ENCODE measurements at regions not wholly inside any gene's neighbourhood (a gene's known extent, or its start where the extent isn't known, plus 50 kb on each side); places are given as distances from the start of the nearest gene placed in this dataset.
"Not testable (repeated sequence)": the region's sequence is repeated elsewhere in the genome, so short reads cannot be mapped to it uniquely, and the experiment has no call there.

DNA sequence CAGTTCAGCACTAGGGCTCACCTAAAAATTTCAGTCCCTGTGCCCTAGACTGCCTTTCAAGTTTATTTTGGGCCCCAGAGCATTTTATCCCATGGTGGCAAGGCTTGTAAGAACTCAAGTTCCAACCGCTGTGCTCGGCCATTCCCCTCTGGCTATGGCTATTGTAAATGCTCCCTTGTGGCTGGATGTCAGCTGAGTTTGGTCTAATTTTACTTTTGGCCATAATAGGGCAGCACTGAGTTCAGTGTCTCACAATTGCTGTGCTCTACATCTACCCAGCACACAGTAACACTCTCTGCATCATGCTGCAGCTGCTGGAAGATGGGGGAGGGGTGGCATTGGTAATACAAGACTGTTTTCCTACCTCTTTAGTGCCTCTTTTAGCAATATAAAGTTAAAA, 210.8 kb upstream of the IRS4 start:
- no peak overlapping the region for H3K4me3 ChIP-seq (ENCODE audit: low read length in 2 of 2)
- no peaks in the 10 kb centered on the region for H3K9me3 ChIP-seq (ENCODE audit: control insufficient read depth, low read length)
- ATAC-seq (ENCODE audit: low FRiP score) (no peak), DNase-seq (no peak)
- H3K36me3 ChIP-seq (ENCODE audit: control insufficient read depth in 1 of 2, insufficient read depth in 2 of 2, low read length in 1 of 2) = no peaks in the 10 kb centered on the region
- no peaks in the 10 kb centered on the region for H3K4me1 ChIP-seq (ENCODE audit: control insufficient read depth in 1 of 2, insufficient read depth in 2 of 2, low read length in 2 of 2)
- 58% methylated on average over 2 of the region's 2 CpGs for WGBS, 2 donors
- no peaks in the 10 kb centered on the region for H3K27me3 ChIP-seq (ENCODE audit: control insufficient read depth in 1 of 2, insufficient read depth in 2 of 2, low read length in 1 of 2)
- H3K27ac ChIP-seq (ENCODE audit: low read depth in 1 of 2, low read length in 2 of 2) = no peak overlapping the region
- intact Hi-C loops (cut with DNase I) = no loop called here

DNA sequence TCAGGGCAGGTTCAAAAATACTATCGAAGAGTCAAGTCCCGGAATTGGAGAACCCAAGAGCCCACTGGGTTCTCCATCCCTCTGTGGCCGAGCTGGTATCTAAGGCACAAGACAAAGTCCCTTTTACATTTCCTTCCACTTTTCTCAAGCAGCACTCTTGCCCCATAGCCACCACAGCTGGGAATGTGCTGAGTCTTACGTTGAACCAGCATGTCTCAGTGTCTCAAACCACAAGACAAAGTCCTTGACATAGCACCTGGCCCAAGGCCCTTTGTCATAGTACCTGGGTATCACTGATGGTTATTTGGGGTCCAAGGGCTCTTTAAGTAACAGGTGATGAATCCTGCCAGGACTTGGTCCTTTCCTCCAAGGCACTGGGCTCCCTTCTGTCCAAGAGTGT, 210.2 kb upstream of the IRS4 start:
- H3K4me1 ChIP-seq (ENCODE audit: control insufficient read depth in 1 of 2, insufficient read depth in 2 of 2, low read length in 2 of 2) = no peaks in the 10 kb centered on the region
- no peak overlapping the region for H3K4me3 ChIP-seq (ENCODE audit: low read length in 2 of 2)
- ATAC-seq (ENCODE audit: low FRiP score) (peak; percentile 26), DNase-seq (no peak)
- H3K36me3 ChIP-seq (ENCODE audit: control insufficient read depth in 1 of 2, insufficient read depth in 2 of 2, low read length in 1 of 2) = no peaks in the 10 kb centered on the region
- intact Hi-C loops (cut with DNase I) = no loop called here
- H3K9me3 ChIP-seq (ENCODE audit: control insufficient read depth, low read length) = no peaks in the 10 kb centered on the region
- 74 to 88% methylated on average over 4 of the region's 4 CpGs for WGBS, 2 donors
- H3K27me3 ChIP-seq (ENCODE audit: control insufficient read depth in 1 of 2, insufficient read depth in 2 of 2, low read length in 1 of 2) = no peaks in the 10 kb centered on the region
- H3K27ac ChIP-seq (ENCODE audit: low read depth in 1 of 2, low read length in 2 of 2) = no peak overlapping the region

DNA sequence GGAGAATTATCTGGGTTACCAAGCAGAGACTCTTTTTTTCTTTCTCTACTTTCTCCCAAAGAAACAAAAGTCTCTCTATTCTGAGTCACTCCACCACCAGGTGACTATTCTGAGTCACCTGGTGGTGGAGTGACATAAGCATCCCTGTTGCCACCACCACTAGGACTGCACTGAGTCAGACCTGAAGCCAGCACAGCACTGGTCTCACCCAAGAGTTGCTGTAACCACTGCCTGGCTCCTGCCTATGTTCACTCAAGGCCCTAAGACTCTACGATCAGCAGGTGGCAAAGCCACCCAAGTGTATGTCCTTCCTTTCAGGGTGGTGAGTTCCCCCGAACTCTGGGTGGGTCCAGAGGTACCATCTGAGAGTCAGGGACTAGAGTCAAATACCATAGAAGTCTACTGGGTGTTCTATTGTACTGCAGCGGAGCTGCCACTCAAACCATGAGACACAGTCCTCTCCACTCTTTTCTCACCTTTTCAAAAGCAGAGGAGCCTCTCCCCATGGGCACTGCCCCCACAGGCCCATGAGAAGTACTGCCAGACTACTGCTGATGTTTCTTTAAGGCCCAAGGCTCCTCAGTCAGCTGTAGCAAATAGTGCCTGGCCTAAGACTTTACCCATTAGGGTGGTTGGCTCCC, 209.6 kb upstream of the IRS4 start:
- no peak for DNase-seq
- intact Hi-C loops (cut with DNase I) = no loop called here
- no peaks in the 10 kb centered on the region for H3K36me3 ChIP-seq (ENCODE audit: control insufficient read depth in 1 of 2, insufficient read depth in 2 of 2, low read length in 1 of 2)
- WGBS, 2 donors = 68 to 82% methylated on average over 3 of the region's 3 CpGs
- H3K4me1 ChIP-seq (ENCODE audit: control insufficient read depth in 1 of 2, insufficient read depth in 2 of 2, low read length in 2 of 2) = no peaks in the 10 kb centered on the region
- no peaks in the 10 kb centered on the region for H3K9me3 ChIP-seq (ENCODE audit: control insufficient read depth, low read length)
- H3K4me3 ChIP-seq (ENCODE audit: low read length in 2 of 2) = no peak overlapping the region
- H3K27ac ChIP-seq (ENCODE audit: low read depth in 1 of 2, low read length in 2 of 2) = no peak overlapping the region
- ATAC-seq (ENCODE audit: low FRiP score) = no peak
- H3K27me3 ChIP-seq (ENCODE audit: control insufficient read depth in 1 of 2, insufficient read depth in 2 of 2, low read length in 1 of 2) = no peaks in the 10 kb centered on the region

DNA sequence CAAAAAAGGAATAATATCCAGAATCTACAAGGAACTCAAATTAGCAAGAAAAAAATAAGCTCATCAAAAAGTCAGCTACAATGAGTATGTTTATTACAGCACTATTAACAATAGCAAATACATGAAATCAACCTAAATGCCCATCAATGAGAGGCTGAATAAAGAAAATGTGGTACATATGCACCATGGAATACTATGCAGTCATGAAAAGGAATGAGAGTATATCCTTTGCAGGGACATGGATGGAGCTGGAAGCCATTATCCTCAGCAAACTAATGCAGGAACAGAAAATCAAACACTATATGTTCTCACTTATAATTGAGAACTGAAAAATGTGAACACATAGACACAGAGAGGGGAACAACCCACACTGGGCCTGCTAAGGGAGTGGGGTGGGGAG, 178.4 kb upstream of the IRS4 start:
- H3K27ac ChIP-seq (ENCODE audit: low read depth in 1 of 2, low read length in 2 of 2) = no peak overlapping the region
- H3K4me1 ChIP-seq (ENCODE audit: control insufficient read depth in 1 of 2, insufficient read depth in 2 of 2, low read length in 2 of 2) = no peaks in the 10 kb centered on the region
- no peaks in the 10 kb centered on the region for H3K27me3 ChIP-seq (ENCODE audit: control insufficient read depth in 1 of 2, insufficient read depth in 2 of 2, low read length in 1 of 2)
- no peak for ATAC-seq (ENCODE audit: low FRiP score)
- no peaks in the 10 kb centered on the region for H3K36me3 ChIP-seq (ENCODE audit: control insufficient read depth in 1 of 2, insufficient read depth in 2 of 2, low read length in 1 of 2)
- no peak for DNase-seq
- H3K9me3 ChIP-seq (ENCODE audit: control insufficient read depth, low read length) = no peaks in the 10 kb centered on the region
- intact Hi-C loops (cut with DNase I) = no loop called here
- H3K4me3 ChIP-seq (ENCODE audit: low read length in 2 of 2) = no peak overlapping the region

DNA sequence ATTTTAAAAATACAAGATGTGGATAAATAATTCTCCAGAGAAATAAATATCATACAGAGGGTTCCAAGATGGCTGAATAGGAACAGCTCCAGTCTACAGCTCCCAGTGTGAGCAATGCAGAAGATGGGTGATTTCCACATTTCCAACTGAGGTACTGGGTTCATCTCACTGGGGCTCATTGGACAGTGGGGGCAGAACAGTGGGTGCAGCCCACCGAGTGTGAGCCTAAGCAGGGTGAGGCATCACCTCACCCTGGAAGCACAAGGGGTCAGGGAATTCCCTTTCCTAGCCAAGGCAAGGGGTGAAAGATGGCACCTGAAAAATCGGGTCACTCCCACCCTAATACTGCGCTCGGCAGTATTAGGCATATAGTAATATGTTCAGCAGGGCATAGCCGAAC, 167.5 kb upstream of the IRS4 start:
- 76 to 87% methylated on average over 5 of the region's 5 CpGs for WGBS, 2 donors
- H3K36me3 ChIP-seq (ENCODE audit: control insufficient read depth in 1 of 2, insufficient read depth in 2 of 2, low read length in 1 of 2) = not testable (repeated sequence)

DNA sequence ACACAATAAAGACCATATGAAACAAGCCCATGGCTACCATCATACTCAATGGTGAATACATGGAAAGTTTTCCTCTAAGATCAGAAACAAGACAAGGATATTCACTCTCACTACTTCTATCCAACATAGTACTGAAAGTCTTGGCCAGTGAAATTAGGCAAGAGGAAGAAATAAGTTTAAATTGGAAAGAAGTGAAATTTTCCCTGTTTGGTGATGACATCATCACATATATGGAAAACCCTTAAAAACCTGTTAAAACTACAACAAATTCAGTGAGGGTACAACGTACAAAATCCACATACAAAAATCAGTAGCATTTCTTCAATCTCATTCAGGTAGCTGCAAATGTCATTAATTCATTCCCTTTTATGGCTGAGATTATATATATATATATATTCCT, 164.0 kb upstream of the IRS4 start:
- WGBS, 2 donors = 60 to 64% methylated on average over 1 of the region's 1 CpG
- DNase-seq (no peak), ATAC-seq (ENCODE audit: low FRiP score) (no peak)
- Histone ChIP-seq H3K27me3 (ENCODE audit: control insufficient read depth in 1 of 2, insufficient read depth in 2 of 2, low read length in 1 of 2) (no peaks in the 10 kb centered on the region), H3K9me3 (ENCODE audit: control insufficient read depth, low read length) (no peaks in the 10 kb centered on the region), H3K36me3 (ENCODE audit: control insufficient read depth in 1 of 2, insufficient read depth in 2 of 2, low read length in 1 of 2) (no peaks in the 10 kb centered on the region), H3K4me1 (ENCODE audit: control insufficient read depth in 1 of 2, insufficient read depth in 2 of 2, low read length in 2 of 2) (no peaks in the 10 kb centered on the region), H3K4me3 (ENCODE audit: low read length in 2 of 2) (no peak overlapping the region), H3K27ac (ENCODE audit: low read depth in 1 of 2, low read length in 2 of 2) (no peak overlapping the region)
- intact Hi-C loops (cut with DNase I) = no loop called here

More for the DNA sequence above, 167.5 kb upstream of the IRS4 start:
- H3K27ac ChIP-seq (ENCODE audit: low read depth in 1 of 2, low read length in 2 of 2); H3K9me3 ChIP-seq (ENCODE audit: control insufficient read depth, low read length); DNase-seq; H3K4me1 ChIP-seq (ENCODE audit: control insufficient read depth in 1 of 2, insufficient read depth in 2 of 2, low read length in 2 of 2); H3K4me3 ChIP-seq (ENCODE audit: low read length in 2 of 2); ATAC-seq (ENCODE audit: low FRiP score); intact Hi-C loops (cut with DNase I); H3K27me3 ChIP-seq (ENCODE audit: control insufficient read depth in 1 of 2, insufficient read depth in 2 of 2, low read length in 1 of 2): not testable (repeated sequence)

DNA sequence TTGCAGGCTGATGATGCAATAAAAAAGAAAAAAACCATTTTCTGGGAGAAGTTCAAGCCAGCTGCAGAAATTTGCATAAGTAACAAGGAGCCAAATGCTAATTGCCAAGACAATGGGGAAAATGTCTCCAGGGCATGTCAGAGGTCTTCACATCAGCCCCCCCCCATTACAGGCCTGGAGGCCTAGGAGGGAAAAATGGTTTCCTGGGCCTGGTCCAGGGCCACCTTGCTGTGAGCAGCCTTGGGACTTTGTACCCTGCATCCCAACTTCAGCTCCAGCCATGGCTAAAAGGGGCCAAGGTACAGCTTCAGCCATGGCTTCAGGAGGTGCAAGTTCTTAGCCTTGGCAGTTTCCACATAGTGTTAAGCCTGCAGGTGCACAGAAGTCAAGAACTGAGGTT, 160.0 kb upstream of the IRS4 start:
- H3K9me3 ChIP-seq (ENCODE audit: control insufficient read depth, low read length); H3K4me1 ChIP-seq (ENCODE audit: control insufficient read depth in 1 of 2, insufficient read depth in 2 of 2, low read length in 2 of 2); DNase-seq; H3K27me3 ChIP-seq (ENCODE audit: control insufficient read depth in 1 of 2, insufficient read depth in 2 of 2, low read length in 1 of 2); ATAC-seq (ENCODE audit: low FRiP score); H3K27ac ChIP-seq (ENCODE audit: low read depth in 1 of 2, low read length in 2 of 2); H3K4me3 ChIP-seq (ENCODE audit: low read length in 2 of 2); intact Hi-C loops (cut with DNase I); H3K36me3 ChIP-seq (ENCODE audit: control insufficient read depth in 1 of 2, insufficient read depth in 2 of 2, low read length in 1 of 2): not testable (repeated sequence)

DNA sequence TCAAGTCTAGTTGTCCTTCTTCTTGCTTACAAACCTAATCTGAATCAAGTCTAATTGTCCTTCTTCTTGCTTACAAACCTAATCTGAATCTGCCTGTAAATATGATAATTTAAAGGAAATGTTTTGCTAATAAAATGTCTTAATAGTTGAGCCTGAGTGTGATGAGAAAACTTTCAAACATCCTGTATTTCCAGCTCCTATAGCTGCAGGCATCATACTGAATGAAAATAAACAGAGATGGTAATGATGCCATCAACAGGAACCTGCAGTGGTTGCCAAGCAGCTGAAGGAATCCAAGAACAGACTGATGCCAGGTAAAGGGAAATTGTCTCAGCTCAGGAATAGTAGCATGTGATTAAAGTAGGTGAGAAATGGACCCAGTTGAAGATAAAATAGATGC, 156.1 kb upstream of the IRS4 start:
- H3K27me3 ChIP-seq (ENCODE audit: control insufficient read depth in 1 of 2, insufficient read depth in 2 of 2, low read length in 1 of 2) = no peaks in the 10 kb centered on the region
- no peaks in the 10 kb centered on the region for H3K36me3 ChIP-seq (ENCODE audit: control insufficient read depth in 1 of 2, insufficient read depth in 2 of 2, low read length in 1 of 2)
- no peaks in the 10 kb centered on the region for H3K4me1 ChIP-seq (ENCODE audit: control insufficient read depth in 1 of 2, insufficient read depth in 2 of 2, low read length in 2 of 2)
- H3K27ac ChIP-seq (ENCODE audit: low read depth in 1 of 2, low read length in 2 of 2) = no peak overlapping the region
- H3K9me3 ChIP-seq (ENCODE audit: control insufficient read depth, low read length) = peaks cover 2% of the 10 kb centered on the region
- H3K4me3 ChIP-seq (ENCODE audit: low read length in 2 of 2) = no peak overlapping the region
- no peak for DNase-seq
- ATAC-seq (ENCODE audit: low FRiP score) = no peak
- intact Hi-C loops (cut with DNase I) = no loop called here

DNA sequence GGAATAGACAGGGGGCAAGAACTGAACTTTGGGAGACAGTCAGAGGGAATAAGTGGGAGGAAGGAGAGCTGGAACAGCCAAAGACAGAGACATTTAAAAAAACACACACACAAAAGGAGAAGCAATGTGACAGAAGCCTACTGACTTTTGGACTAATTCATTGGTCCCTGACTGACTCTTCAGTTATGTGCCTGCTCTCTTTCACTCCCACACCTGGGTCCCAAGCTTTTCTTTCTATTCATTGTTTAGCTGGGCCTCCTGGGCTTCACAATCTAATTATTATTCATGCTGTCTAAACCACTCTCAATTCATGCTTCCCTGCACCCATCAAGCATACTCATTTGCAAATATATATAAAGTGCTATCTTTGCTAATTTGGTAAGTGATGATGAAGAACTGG, 139.2 kb upstream of the IRS4 start:
- no peak for ATAC-seq (ENCODE audit: low FRiP score)

More for the DNA sequence above, 139.2 kb upstream of the IRS4 start:
- Histone ChIP-seq H3K27ac (ENCODE audit: low read depth in 1 of 2, low read length in 2 of 2) (no peak overlapping the region), H3K4me1 (ENCODE audit: control insufficient read depth in 1 of 2, insufficient read depth in 2 of 2, low read length in 2 of 2) (no peaks in the 10 kb centered on the region), H3K36me3 (ENCODE audit: control insufficient read depth in 1 of 2, insufficient read depth in 2 of 2, low read length in 1 of 2) (no peaks in the 10 kb centered on the region), H3K4me3 (ENCODE audit: low read length in 2 of 2) (no peak overlapping the region), H3K9me3 (ENCODE audit: control insufficient read depth, low read length) (no peaks in the 10 kb centered on the region), H3K27me3 (ENCODE audit: control insufficient read depth in 1 of 2, insufficient read depth in 2 of 2, low read length in 1 of 2) (no peaks in the 10 kb centered on the region)
- intact Hi-C loops (cut with DNase I) = no loop called here
- no peak for DNase-seq

Measured in aorta (tissue), 5 donors.